ENCODE measurements at regions not wholly inside any gene's neighbourhood (a gene's known extent, or its start where the extent isn't known, plus 50 kb on each side); places are given as distances from the start of the nearest gene placed in this dataset.

DNA sequence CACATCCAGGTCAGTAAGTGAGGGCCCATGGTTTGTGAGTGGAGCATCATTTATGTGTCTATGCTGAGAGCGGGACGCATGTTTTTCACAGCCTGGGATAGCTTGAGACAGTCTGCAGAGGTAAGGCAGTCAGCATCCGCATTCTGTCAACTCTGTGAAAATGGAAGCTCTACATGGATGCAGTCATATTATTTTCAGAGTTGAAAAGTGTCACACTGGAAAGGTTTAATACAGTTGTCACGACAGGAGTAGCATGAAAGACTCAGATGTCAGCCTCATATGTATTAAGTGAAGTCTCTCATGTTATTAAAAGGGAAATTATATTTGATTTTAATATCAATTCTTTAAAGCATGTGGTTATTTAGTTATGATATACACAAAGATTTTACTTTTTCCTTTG, 436.9 kb upstream of the GYPC start (continued):
- TF ChIP-seq NR2C2 (IDR thresholded peaks at IDR 0.05; ENCODE audit: borderline replicate concordance, control insufficient read depth, insufficient read length, low read depth) (no peak), IRF4 (IDR thresholded peaks at IDR 0.05; ENCODE audit: low read depth, low read length) (no peak), HCFC1 (IDR thresholded peaks at IDR 0.05; ENCODE audit: low read length) (no peak), ZSCAN29 (IDR thresholded peaks at IDR 0.05) (no peak), ATF3 (IDR thresholded peaks at IDR 0.05; ENCODE audit: borderline replicate concordance, extremely low read depth, low read depth, low read length) (no peak)

- no peak for ATAC-seq
- H3K4me3 ChIP-seq, result no peak overlapping the region
- POLR2A ChIA-PET, result no interaction called here
- SMC1A ChIA-PET (ENCODE audit: uncharacterized antibody, unreplicated experiment), result interaction anchor here (0.6 kb wide), 1 partner anchor 366 kb away, joined by 3 read pairs; no protein-coding TSS in a partner anchor
- TF ChIP-seq RAD51 (IDR thresholded peaks at IDR 0.05) (no peak), TBL1XR1 (IDR thresholded peaks at IDR 0.05; ENCODE audit: low read depth, low read length) (no peak)
- TF ChIP-seq, protein P1, sequence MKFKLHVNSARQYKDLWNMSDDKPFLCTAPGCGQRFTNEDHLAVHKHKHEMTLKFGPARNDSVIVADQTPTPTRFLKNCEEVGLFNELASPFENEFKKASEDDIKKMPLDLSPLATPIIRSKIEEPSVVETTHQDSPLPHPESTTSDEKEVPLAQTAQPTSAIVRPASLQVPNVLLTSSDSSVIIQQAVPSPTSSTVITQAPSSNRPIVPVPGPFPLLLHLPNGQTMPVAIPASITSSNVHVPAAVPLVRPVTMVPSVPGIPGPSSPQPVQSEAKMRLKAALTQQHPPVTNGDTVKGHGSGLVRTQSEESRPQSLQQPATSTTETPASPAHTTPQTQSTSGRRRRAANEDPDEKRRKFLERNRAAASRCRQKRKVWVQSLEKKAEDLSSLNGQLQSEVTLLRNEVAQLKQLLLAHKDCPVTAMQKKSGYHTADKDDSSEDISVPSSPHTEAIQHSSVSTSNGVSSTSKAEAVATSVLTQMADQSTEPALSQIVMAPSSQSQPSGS (IDR thresholded peaks at IDR 0.05; ENCODE audit: low read length), result no peak
- H3K9me3 ChIP-seq (replicated peaks; ENCODE audit: control insufficient read depth, insufficient read depth, low read length), result no peaks in the 10 kb centered on the region
- CTCF ChIA-PET, result no interaction called here
- no peaks in the 10 kb centered on the region for H3K36me3 ChIP-seq (ENCODE audit: control insufficient read depth in 2 of 2, insufficient read depth in 2 of 2, low read length in 1 of 2)
- no peak overlapping the region for H2AFZ ChIP-seq (ENCODE audit: control insufficient read depth, low read depth, low read length)
- H3K4me2 ChIP-seq (ENCODE audit: control insufficient read depth, insufficient read depth), result no peak overlapping the region
- in situ Hi-C loops (cut with MboI), result no loop called here
- no peaks in the 10 kb centered on the region for H3K79me2 ChIP-seq (ENCODE audit: control insufficient read depth, insufficient read depth, low read length)
- no peak overlapping the region for H3K9ac ChIP-seq (ENCODE audit: control insufficient read depth, insufficient read depth, low read length)
- RAD21 ChIA-PET (ENCODE audit: unreplicated experiment), result no interaction called here
- H3K27ac ChIP-seq (ENCODE audit: control insufficient read depth, insufficient read depth), result no peak overlapping the region
- no peak for FAIRE-seq
- H3K27me3 ChIP-seq (replicated peaks in 1 of 2; ENCODE audit: control insufficient read depth in 2 of 2, insufficient read depth in 2 of 2, low read length in 1 of 2), result no peaks in the 10 kb centered on the region
- no peak for DNase-seq (ENCODE audit: low read depth, low spot score)
- WGBS (ENCODE audit: insufficient coverage, insufficient replicate concordance, low lambda C conversion rate, missing lambda C conversion rate), result 37% methylated on average over 6 of the region's 6 CpGs
- H4K20me1 ChIP-seq (ENCODE audit: control insufficient read depth, insufficient read depth), result no peaks in the 10 kb centered on the region
- intact Hi-C loops (cut with micrococcal nuclease; ENCODE audit: unreplicated experiment), result no loop called here
- H3K4me1 ChIP-seq (ENCODE audit: control insufficient read depth, insufficient read depth, low read length), result no peaks in the 10 kb centered on the region
- BruUV-seq (replicated peaks), result no TSS peak
Observed at GRCh38 chr2:126220331-126220730, 435.6 kb upstream of the GYPC start.

Data from GM12878 (cell line).